Right lobe of liver (tissue), 6 donors: ENCODE measurements at regions not wholly inside any gene's neighbourhood (a gene's known extent, or its start where the extent isn't known, plus 50 kb on each side); places are given as distances from the start of the nearest gene placed in this dataset.

Source experiments
- ATAC-seq, 4 donors: fragments of 200-7000 bp; cut with Tn5 transposase; one replicate each; pipeline ENCODE4 v1.9.1; 2020; ENCODE audit warnings: mild to moderate bottlenecking in 4 of 4, moderate library complexity in 4 of 4
- DNase-seq, 3 donors: peaks; one replicate each; pipeline ENCODE4 v3.0.0-alpha.2; 2020
- H3K27ac ChIP-seq, 3 donors: fragments of 200-600 bp; one replicate each; pipeline ENCODE4 v1.8.0; 2022
- H3K27me3 ChIP-seq, 2 donors: fragments of 200-600 bp; one replicate each; pipeline ENCODE4 v1.8.0; 2022
- H3K36me3 ChIP-seq, 4 donors: fragments of 200-600 bp; sonication (generic) in 1 of 4; one replicate each; pipeline versions ENCODE4 v1.5.1 to v1.8.0; 2017 to 2022; ENCODE audit warnings: control low read depth in 1 of 4
- H3K4me1 ChIP-seq, 4 donors: fragments of 200-600 bp; sonication (generic) in 1 of 4; one replicate each; pipeline versions ENCODE4 v1.5.1 to v1.8.0; 2017 to 2022; ENCODE audit warnings: control low read depth in 1 of 4
- H3K4me3 ChIP-seq, 3 donors: fragments of 200-600 bp; one replicate each; pipeline ENCODE4 v1.8.0; 2022
- H3K9me3 ChIP-seq, 4 donors: fragments of 200-600 bp; sonication (generic) in 1 of 4; one replicate each; pipeline versions ENCODE4 v1.5.1 to v1.8.0; 2017 to 2022; ENCODE audit warnings: control low read depth in 1 of 4
- POLR2A ChIP-seq: fragments of 450-650 bp; IDR thresholded peaks from one replicate; pipeline ENCODE4 v1.6.1; 2017; ENCODE audit warnings: antibody characterized with exemption, mild to moderate bottlenecking
- WGBS: methylation state at CpG from one replicate; pipeline ENCODE4 v1.1.6; 2018; ENCODE audit warnings: low coverage, low lambda C conversion rate; ENCODE audit not compliant: insufficient coverage; ENCODE audit errors: missing lambda C conversion rate; 5-methylcytosine and 5-hydroxymethylcytosine counted together
- intact Hi-C, 2 donors: fragments of 100-400 bp; cut with DNase I; formaldehyde crosslinking; loops; one replicate each; pipeline versions ENCODE4 v1.11.2 to v1.14.1; 2022
- TF ChIP-seq, protein P1 (sequence below), 4 donors: fragments of 200-600 bp in 3 of 4; fragments of 450-650 bp in 1 of 4; IDR thresholded peaks; one replicate each; pipeline versions ENCODE4 v1.5.1 to v1.8.0; 2016 to 2022; ENCODE audit warnings: antibody characterized with exemption in 4 of 4, mild to moderate bottlenecking in 2 of 4
- donor health status: DM: no; HTN: yes; CAD: no.
- donor health status: DM: no; HTN: no; CAD: no.
- donor health status: DM: no; HTN: no; CAD: no.
- donor health status: DM: no; HTN: yes; CAD: no.
- donor health status: DM: no; HTN: yes; CAD: no.

DNA sequence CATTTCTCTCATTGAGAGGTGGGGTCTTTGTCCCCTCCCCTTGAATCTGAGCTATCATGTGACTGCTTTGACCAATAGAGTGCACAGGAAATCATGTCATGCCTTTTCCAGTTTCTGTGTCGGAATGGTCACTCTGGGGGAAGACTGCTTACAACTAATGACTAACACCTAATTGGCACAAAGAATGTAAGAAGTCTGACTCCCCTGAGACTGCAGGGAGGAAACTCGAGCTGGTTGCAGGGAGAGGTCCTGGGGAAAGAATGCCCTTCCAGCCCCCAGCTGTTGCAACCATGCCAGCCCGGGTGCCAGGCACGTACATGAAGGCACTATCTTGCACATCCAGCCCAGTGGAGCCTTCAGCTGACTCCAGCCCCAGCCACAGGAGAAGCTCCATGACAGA is 254.2 kb downstream of the DHX15 start:
- TF ChIP-seq, protein P1, sequence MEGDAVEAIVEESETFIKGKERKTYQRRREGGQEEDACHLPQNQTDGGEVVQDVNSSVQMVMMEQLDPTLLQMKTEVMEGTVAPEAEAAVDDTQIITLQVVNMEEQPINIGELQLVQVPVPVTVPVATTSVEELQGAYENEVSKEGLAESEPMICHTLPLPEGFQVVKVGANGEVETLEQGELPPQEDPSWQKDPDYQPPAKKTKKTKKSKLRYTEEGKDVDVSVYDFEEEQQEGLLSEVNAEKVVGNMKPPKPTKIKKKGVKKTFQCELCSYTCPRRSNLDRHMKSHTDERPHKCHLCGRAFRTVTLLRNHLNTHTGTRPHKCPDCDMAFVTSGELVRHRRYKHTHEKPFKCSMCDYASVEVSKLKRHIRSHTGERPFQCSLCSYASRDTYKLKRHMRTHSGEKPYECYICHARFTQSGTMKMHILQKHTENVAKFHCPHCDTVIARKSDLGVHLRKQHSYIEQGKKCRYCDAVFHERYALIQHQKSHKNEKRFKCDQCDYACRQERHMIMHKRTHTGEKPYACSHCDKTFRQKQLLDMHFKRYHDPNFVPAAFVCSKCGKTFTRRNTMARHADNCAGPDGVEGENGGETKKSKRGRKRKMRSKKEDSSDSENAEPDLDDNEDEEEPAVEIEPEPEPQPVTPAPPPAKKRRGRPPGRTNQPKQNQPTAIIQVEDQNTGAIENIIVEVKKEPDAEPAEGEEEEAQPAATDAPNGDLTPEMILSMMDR (IDR thresholded peaks at IDR 0.05) = no peak
- TF ChIP-seq POLR2A = no peak
- no peaks in the 10 kb centered on the region for H3K9me3 ChIP-seq
- no peaks in the 10 kb centered on the region for H3K4me1 ChIP-seq
- no peak overlapping the region for H3K27ac ChIP-seq
- no peak for ATAC-seq
- H3K4me3 ChIP-seq = no peak overlapping the region
- 63% methylated on average over 2 of the region's 4 CpGs for WGBS
- intact Hi-C loops = no loop called here
- DNase-seq = no peak
- H3K36me3 ChIP-seq = no peaks in the 10 kb centered on the region
- no peaks in the 10 kb centered on the region for H3K27me3 ChIP-seq

DNA sequence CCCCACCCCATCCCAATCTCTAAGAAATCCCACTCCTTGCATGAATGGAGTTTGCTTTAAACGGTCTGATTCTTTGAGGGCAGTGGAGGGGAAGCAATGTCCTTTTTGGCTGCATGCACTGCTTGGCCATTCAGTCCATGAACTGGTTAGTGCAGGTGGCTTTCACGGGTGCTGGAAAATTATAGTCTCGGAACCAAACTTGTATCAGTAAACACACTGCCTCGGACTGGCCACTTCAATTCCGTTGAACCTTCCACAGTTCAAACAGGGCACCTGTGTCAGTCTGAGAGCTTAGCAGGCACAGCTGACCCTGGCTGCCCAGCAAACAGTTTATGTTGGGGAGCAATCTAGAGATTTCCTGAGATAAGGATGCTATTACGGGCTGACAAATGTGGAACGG is 255.6 kb downstream of the DHX15 start:
- H3K4me3 ChIP-seq = no peak overlapping the region
- H3K4me1 ChIP-seq = no peaks in the 10 kb centered on the region
- no peak for DNase-seq
- no peak for TF ChIP-seq POLR2A
- no peaks in the 10 kb centered on the region for H3K27me3 ChIP-seq
- 22% methylated on average over 5 of the region's 7 CpGs for WGBS
- intact Hi-C loops = no loop called here
- no peaks in the 10 kb centered on the region for H3K9me3 ChIP-seq
- H3K27ac ChIP-seq = no peak overlapping the region
- no peaks in the 10 kb centered on the region for H3K36me3 ChIP-seq
- peak in 1 of 4 donors; percentile 61 for ATAC-seq

DNA sequence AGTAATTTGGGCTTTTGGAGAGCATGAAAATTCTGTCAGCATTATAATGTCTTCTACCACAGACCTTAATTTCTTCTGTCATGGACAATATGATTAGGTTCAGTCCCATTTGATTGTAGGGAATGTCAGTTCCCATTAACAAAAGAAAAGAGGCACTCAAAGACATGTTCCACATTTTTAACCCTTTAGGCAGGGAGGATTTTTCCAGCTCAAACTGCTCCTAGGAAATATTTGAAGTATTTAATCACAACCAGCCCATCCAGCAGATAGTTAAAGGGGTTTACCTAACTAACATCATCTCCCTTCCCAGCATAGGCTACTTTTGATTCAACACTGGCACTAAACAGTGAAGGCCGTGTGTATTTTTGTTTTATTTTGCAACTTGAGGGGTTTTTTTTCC is 256.0 kb downstream of the DHX15 start:
- intact Hi-C loops = no loop called here

DNA sequence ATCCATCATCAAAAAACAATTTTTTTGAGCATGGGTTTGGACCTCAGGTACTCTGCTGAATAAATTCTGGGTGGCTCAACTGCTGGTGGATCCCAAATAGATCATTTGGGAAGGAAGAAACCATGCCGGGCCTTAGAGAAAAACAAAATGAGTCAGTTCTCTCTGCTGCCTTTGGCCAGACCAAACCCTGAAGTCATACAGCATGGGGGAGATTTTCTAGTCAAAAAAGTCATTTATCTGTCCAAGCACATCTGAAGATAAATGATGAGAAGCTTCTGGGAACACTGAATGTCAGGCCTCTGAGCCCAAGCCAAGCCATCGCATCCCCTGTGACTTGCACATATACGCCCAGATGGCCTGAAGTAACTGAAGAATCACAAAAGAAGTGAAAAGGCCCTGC is 261.4 kb downstream of the DHX15 start:
- intact Hi-C loops = no loop called here
- H3K4me1 ChIP-seq = no peaks in the 10 kb centered on the region
- ATAC-seq = no peak
- DNase-seq = no peak
- TF ChIP-seq, protein P1 (IDR thresholded peaks at IDR 0.05) = no peak
- TF ChIP-seq POLR2A = no peak
- 85% methylated on average over 2 of the region's 3 CpGs for WGBS
- no peak overlapping the region for H3K4me3 ChIP-seq
- no peaks in the 10 kb centered on the region for H3K36me3 ChIP-seq
- no peak overlapping the region for H3K27ac ChIP-seq
- H3K9me3 ChIP-seq = no peaks in the 10 kb centered on the region
- no peaks in the 10 kb centered on the region for H3K27me3 ChIP-seq

More for the DNA sequence above, 256.0 kb downstream of the DHX15 start:
- Histone ChIP-seq H3K4me1 (no peaks in the 10 kb centered on the region), H3K9me3 (no peaks in the 10 kb centered on the region), H3K27ac (no peak overlapping the region), H3K27me3 (no peaks in the 10 kb centered on the region), H3K36me3 (no peaks in the 10 kb centered on the region), H3K4me3 (no peak overlapping the region)
- no peak for TF ChIP-seq POLR2A
- TF ChIP-seq, protein P1 (IDR thresholded peaks at IDR 0.05) = no peak
- DNase-seq (no peak), ATAC-seq (no peak)
- WGBS = 44% methylated on average over 1 of the region's 1 CpG

DNA sequence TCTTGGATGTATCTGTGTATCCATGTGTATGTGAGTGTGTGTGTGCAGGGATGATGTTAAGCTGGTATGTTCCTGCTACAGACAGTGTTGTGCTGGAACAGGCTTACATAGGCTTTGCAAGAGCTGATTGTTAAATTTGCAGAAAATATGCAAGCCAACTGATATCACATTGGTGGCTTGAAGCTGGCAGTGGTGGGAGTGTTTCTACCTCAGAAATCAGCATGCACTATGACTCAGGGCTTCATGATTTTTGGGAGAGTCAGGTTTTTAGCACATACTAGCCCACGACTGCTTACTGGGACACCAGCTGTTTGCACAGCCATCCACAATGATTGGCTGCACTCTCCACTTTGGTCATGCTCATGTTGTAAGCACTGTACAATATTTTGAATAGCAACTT is 261.8 kb downstream of the DHX15 start:
- no peak overlapping the region for H3K4me3 ChIP-seq
- TF ChIP-seq, protein P1 (IDR thresholded peaks at IDR 0.05) = no peak
- TF ChIP-seq POLR2A = no peak
- H3K36me3 ChIP-seq = no peaks in the 10 kb centered on the region
- ATAC-seq (no peak), DNase-seq (no peak)
- no CpG with 5 or more reads among the region's 1 CpG for WGBS
- no peaks in the 10 kb centered on the region for H3K27me3 ChIP-seq
- intact Hi-C loops = no loop called here
- no peak overlapping the region for H3K27ac ChIP-seq
- no peaks in the 10 kb centered on the region for H3K4me1 ChIP-seq
- H3K9me3 ChIP-seq = no peaks in the 10 kb centered on the region
